NCI-H2196 (cell line): ENCODE measurements at regions not wholly inside any gene's neighbourhood (a gene's known extent, or its start where the extent isn't known, plus 50 kb on each side); places are given as distances from the start of the nearest gene placed in this dataset.
"Not testable (repeated sequence)": the region's sequence is repeated elsewhere in the genome, so short reads cannot be mapped to it uniquely, and the experiment has no call there.

ENCODE experiments used
- DNase-seq: peaks from one replicate; lab custom pipeline; 2025; ENCODE audit not compliant: unreplicated experiment; lab: John Stamatoyannopoulos, UW

DNA sequence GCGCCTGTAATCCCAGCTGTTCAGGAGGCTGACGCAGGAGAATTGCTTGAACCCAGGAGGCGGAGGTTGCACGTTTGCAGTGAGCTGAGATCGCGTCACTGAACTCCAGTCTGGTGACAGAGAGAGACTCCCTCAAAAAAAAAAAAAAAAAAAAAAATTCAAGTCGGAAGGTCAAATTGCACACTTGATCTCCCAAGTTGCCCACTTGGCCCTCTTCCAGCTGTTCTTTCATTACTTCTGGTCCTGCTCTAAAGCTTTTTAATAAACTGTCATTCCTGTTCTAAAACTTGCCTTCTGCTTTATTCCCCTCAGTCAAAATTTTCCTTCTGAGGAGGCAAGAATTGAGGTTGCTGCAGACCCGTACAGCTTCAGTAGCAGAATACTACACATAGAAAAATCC lies 2358.0 kb downstream of the ARAP2 start:
- no peak for DNase-seq

DNA sequence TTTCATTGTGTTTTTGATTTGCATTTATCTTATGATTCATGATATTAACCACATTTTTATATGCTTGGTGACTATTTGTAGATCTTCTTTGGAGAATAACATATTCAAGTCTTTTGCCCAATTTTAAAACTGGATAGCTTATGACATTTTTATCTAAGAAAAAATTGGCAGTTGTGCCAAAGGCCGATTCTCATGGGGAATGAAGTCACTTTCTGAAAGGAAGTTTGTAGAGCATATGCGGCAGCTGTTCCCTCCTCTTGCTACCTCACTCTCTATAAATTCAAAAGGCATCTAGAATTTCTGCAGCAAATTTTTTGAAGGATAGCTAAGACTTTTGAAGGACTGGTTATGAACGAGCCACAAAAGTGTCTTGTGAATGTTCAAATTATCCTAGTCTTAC lies 2353.5 kb downstream of the ARAP2 start:
- no peak for DNase-seq

DNA sequence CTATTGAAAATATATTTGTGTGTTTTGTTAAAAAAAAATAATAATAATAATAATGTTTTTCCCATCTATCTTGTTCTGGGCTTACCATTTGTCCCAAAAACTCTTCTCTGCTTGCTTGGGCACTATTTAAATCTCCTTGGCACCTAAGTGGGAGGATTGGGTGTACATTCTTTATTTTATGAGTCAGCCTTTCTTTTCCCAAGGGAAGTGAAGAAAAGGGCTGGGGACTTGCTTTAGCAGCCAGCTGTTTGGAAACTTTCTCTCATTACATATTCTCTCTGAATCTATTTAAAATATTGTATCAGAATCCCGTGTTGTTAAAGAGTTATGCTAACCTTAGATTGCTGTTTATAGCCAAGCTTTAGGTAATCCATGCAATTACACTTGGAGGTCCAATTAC lies 2332.4 kb downstream of the ARAP2 start:
- DNase-seq = no peak

DNA sequence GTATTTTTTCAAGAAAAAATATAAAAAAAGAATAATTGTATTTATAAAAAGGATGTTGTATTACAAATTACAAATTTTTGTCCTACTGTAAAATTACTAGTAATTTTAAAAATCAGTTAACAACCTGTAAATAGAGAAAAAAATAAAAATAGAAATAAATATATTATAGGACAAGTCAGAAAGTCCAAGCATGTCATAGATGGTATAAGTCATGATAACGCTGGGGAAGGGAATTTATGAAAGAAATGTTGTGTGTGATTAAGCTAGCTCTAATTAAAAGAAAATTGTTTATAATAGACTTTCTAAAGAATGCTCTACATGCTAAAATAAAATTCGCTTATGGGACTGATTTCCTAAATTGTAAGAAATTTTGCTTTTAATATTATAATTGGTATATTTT lies 2329.9 kb downstream of the ARAP2 start:
- no peak for DNase-seq

DNA sequence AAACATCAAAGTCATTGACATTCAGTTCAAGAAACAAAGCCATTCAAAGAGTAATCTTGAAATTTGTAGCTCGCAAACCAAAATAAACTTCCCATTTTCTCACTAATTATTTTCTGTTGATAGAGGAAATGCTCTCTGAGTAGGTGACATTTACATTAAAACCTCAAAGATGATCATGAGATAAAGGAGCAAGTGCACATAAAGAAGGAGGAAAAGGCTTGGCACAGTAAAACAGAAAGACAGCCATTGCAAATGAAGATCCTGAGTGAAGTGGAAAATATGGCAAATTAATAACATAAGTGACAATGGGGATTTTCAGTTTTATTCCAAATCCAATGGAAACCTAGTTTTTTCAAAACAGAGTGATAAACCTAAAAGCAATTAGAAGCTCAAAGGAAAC lies 2320.8 kb downstream of the ARAP2 start:
- DNase-seq = no peak

DNA sequence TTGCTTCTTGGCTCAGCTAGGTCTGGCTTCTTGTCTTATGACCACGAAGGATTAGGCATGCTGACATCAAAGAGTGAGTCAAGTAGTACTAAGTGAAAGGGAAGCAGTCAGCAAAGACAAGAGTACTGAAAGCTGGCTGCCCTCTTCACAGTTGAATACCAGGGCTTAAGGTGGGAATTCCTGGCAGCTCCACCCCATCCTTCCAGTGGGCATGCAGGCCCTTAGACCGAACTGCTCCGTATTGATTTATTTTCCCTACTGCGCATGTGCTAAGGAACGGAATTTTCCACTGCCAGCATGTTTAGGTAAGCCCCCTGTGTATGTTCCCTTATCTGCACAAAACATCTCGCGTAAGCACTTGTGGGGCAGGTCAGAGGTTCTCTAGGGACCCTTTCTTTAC lies 2320.1 kb downstream of the ARAP2 start:
- no peak for DNase-seq

DNA sequence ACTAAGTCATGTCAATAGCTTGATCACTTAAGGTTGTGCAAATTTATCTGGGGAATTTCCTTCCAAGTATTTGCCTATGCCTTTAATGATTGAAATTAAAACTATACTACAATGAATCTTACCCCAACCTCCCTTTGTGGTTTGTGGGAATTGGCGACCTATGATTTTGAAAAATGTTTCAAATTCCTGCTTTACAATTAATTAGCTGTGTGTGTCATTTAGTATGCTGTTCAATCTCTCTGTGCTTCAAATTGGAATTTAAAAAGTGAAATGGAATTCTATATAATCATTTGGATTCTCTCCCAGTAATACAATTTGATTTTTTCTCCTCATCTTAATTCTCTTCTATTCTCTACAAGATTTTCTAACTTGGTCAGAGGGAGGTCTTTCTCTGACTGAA lies 2319.5 kb downstream of the ARAP2 start:
- no peak for DNase-seq

DNA sequence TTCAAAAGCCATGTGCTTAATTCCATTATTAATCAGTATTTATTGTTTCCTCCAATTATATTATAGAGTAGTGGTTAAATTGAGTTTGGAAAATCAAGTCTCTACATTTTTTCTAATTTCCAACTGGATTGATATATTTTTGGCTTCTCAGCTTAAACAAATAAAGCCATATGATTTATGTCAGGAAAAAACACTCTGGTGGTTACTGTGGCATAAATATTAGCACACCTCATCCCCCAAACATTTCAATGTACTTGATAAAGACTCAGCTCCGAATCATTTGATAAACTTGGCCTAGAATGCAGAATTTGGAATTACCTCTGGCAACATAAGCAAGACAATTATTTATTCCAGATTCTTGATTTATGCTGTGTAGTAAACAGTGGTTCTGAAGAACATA lies 2313.8 kb downstream of the ARAP2 start:
- DNase-seq = no peak

DNA sequence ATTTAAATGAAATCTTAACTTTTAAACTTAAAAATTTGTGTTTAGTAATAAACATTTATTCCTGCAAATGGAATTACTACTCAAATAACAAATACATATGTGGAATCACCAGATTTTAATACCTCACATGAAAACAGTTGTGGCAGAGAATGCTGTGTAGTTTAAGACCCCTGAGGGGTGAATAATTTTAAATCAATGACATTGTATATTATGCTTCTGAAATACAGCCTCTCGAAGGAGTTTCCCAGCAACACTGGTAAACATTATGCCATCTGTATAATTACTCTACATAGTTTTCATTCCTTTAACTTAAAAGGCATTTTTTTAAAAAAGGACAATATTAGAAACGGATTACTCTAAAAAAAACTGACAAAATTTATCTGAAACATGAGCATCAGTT lies 2313.3 kb downstream of the ARAP2 start:
- DNase-seq = no peak

DNA sequence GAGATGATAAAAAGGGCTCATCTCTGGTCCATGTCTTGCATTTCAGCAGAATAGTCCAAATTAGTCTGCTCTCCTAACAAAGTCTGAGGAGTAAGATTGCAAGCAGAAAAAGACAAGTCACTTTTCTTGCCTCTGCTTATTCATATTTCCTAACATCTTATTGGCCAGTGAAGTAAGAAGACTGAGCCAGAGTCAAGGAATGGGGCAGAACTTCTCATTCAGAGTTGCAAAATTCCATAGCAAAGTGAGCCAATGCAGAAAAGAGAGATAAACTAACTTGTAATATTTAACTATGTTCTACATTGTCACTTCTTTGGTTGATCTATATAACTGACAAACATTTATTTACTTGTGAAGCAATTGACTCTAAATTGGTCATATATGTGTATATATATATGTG lies 2304.0 kb downstream of the ARAP2 start:
- DNase-seq = no peak

DNA sequence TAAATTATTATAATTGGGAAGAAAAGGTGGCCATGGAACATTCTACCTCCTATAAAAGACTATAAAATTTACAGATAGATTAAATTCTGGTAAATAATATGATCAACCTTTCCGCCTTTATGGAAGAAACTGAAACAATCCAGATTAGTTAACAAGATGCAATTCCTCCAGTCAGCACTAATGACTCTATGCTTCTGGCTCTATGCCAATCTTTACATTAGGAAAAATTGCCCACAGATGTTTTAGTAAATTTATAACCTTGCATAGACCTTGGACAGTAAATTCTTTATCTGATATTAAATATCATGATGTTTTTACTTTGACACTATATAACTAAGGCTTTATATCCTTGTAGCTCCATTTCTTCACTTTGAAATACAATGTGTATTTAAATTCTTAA lies 2302.5 kb downstream of the ARAP2 start:
- DNase-seq = no peak

DNA sequence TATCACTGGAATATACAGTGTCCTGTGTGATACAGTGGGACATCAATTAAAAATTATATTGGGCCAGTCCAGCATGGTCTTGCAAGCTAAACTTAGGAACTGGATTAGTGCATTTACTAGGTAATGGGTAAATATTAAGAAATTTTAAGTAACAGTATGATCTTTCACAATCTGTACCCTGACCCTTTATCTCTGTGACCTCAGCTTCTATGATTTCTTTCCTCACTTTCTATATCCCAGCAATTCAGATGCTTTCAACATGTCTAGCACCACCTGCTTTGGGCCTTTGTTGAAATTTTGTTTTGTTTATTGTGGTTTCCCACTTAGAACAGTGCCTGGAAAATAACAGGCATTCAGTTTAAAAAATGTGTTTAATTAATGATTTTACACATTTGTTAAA lies 2295.4 kb downstream of the ARAP2 start:
- no peak for DNase-seq

DNA sequence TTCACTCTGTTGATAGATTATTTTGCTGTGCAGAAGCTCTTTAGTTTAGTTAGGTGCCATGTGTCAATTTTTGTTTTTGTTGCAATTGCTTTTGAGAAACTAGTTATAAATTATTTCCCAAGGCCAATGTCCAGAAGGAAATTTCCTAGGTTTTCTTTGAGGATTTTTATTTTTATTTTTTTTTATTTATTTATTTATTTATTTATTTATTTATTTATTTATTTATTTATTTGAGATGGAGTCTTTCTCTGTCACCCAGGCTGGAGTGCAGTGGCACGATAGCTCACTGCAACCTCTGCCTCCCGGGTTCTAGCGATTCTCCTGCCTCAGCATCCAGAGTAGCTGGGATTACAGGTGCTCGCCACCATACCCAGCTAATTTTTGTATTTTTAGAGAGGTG lies 2290.5 kb downstream of the ARAP2 start:
- not testable (repeated sequence) for DNase-seq

DNA sequence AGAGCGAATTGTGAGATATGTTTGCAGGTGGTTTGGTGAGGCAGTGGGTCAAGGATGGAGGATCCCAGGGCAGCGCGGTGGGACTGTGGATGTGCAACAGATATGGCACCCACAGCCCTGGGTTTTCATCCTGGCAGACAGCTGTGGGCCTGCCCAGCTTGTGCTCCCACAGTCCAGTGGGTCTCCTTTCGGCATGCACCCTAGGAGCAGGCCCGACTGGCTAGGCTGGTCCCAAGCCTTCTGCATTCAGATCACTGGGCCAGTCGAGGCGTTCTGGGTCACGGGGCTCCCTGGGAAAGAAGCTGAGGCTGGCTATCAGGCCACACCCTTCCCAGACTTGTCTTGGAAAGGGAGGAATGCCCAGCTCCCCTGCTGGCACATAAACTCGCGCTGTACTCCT lies 2289.6 kb downstream of the ARAP2 start:
- DNase-seq = no peak

DNA sequence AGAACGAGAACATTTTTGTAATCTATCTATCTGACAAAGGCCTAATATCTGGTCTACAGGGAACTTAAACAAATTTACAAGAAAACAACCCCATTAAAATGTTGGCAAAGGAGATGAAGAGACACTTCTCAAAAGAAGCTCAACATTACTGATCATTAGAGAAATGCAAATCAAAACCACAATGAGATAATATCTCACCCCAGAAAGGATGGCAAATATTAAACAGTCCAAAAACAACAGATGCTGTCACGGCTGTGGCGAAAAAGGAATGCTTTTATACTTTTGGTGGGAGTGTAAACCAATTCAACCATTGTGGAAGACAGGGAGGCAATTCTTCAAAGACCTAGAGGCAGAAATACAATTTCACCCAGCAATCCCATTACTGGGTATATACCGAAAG lies 2284.8 kb downstream of the ARAP2 start:
- DNase-seq = no peak

DNA sequence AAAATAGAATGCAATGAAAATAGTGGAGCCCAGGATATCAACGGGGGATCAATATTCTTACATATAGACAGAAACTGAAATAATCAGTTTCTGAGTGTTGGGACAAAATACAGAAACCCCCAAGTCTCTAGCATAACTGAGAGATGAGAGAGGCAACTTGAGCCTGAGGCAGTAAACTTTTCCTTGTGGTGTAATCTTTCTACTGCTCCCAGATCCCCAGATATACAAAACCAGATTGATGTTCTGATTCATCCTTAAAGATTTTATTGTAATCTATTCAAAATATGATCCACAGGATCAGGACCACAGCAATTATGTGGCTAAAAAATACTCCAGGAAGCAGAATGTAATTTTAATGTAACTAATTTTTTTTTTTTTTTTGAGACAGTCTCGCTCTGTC lies 2282.6 kb downstream of the ARAP2 start:
- DNase-seq = no peak

DNA sequence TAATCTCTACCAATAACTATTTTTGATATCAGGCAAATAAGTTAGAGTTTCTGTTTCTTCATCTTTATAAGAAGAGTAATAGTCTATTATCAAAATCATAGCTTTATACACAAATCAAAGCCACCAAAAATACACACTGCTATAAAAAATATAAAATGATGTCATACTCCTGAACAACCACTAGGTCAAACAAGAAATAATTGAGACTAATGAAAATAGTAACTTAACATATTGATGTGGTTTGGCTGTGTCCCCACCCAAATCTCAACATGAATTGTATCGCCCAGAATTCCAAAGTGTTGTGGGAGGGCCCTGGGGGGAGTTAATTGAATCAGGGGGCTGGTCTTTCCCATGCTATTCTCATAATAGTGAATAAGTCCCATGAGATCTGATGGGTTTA lies 2277.5 kb downstream of the ARAP2 start:
- no peak for DNase-seq

DNA sequence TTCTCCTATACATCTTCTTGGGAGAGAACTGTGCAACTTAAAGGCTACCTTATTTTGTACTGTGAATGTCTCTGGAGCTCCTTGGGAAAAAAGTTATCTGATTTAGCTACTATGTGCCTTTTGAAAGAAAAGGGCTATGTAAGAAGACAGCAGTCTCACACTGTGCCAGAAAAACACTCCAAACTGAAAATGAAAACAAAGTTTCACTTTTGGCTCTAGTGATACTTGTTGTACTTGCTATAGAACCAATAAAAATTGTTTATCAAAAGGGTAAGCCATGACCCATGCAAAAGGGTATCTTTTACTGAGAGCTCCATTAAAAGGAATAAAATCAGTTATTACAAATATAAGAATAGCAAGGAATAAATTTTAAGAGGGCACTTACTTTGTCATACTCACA lies 2270.0 kb downstream of the ARAP2 start:
- DNase-seq = no peak

DNA sequence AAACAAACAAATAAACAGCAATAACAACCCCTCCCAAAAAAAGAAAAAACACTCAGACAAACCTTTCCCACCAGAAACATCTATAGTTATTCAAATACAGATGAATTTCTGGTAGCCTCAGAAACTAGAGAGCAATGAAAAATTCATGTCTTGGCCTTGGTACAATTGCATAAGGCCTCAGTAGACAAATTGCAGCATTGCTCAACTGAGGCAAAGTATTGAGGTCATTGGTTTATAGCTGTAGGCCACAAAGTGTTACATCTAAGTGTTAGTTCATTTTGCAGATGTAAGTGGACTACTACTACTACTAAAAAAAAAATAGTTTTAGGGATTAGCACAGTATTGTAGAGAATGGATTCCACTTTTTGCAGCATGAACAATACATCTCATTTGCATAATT lies 2268.3 kb downstream of the ARAP2 start:
- no peak for DNase-seq

DNA sequence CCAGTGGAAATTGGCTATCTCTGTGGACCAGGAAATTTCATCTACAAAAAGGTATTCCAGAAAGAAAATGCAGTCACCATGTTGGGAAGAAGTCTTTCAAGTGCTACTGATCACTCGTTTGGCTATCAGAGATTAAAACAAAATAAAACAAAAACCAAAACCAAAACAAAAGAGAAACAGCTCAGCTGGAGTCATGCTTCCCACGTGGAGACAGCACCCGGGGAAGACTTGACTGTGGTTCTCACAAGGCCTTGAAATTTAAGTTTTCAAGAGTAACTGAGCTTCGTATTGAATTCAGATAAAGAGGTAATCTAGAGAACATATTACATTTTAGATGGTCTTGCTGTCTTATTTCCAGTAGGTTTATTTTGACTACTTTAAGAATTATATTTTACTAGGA lies 2264.5 kb downstream of the ARAP2 start:
- not testable (repeated sequence) for DNase-seq

DNA sequence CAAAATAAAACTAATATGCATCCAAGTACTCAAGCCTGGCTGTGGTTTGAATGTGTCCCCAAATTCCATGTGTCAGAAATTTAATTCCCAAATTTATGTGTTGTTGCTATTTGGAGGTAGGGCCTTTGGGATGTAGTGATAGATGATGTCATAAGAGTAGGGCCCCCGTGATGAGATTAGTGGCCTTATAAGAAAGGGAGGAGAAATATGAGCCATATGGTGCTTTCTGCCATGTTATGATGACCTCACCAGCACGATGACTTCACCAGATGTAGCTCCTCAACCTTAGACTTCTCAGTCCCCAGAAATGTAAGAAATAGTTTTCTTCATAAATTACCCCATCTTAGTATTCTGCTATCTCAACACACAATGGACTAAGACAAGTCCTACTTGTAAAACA lies 2264.0 kb downstream of the ARAP2 start:
- no peak for DNase-seq

DNA sequence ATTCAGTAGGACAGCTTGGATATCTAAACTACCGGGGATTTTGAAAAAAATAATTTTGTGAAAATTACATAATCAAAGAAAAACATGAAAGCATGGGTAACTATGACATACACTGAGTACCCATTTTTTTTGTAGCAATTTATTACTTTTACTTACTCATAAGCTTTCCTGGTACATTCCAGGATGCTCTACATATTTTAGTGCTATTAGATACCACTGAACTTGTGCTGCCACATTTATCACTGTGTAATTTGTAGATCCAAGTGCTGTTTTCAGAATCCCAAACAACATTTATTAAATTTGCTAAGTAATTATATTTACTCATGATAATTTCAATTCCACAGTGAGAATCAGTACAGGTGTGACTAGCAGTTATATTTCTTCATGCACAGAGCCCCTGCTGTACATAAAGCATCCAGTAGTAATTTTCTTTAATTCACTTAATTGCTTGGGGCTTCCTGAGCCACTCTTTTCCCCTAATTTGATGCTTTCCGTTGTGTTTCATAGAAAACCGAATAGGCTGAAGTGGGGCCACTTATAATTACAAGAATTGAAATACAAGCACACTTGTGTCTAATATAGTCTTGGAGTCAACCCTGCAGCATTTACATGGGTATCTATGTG lies 2254.4 kb downstream of the ARAP2 start:
- no peak for DNase-seq

DNA sequence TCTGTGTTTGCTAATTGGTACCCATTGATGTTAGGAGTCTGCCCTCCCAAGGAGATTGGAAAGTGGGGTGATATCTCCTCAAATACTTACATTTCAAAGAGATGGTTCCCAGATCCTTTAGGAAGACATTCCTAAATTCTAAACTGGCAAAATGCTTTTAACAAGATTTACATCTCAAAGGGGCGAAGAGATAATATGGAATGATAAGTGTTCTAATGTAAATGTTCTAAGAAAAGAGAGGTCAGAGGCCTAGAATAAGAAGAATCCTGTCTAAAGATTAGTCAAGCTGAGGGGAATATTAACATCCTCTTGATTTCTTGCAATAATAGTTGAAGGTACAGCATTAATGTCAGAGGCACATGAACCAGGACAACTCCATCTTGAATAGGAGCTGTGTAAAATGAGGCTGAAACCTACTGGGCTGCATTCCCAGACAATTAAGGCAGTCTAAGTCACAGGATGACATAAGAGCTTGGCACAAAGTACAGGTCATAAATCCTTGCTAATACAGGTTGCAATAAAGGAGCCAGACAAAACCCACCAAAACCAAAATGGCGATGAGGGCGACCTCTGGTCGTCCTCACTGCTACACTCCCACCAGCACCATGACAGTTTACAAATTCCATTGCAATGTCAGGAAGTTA lies 2248.1 kb downstream of the ARAP2 start:
- no peak for DNase-seq
